Right lobe of liver (tissue), 6 donors: ENCODE measurements at regions not wholly inside any gene's neighbourhood (a gene's known extent, or its start where the extent isn't known, plus 50 kb on each side); places are given as distances from the start of the nearest gene placed in this dataset.

Experiments
- ATAC-seq, 4 donors: fragments of 200-7000 bp; cut with Tn5 transposase; one replicate each; pipeline ENCODE4 v1.9.1; 2020; ENCODE audit warnings: mild to moderate bottlenecking in 4 of 4, moderate library complexity in 4 of 4
- DNase-seq, 3 donors: peaks; one replicate each; pipeline ENCODE4 v3.0.0-alpha.2; 2020
- H3K27ac ChIP-seq, 3 donors: fragments of 200-600 bp; one replicate each; pipeline ENCODE4 v1.8.0; 2022
- H3K27me3 ChIP-seq, 2 donors: fragments of 200-600 bp; one replicate each; pipeline ENCODE4 v1.8.0; 2022
- H3K36me3 ChIP-seq, 4 donors: fragments of 200-600 bp; sonication (generic) in 1 of 4; one replicate each; pipeline versions ENCODE4 v1.5.1 to v1.8.0; 2017 to 2022; ENCODE audit warnings: control low read depth in 1 of 4
- H3K4me1 ChIP-seq, 4 donors: fragments of 200-600 bp; sonication (generic) in 1 of 4; one replicate each; pipeline versions ENCODE4 v1.5.1 to v1.8.0; 2017 to 2022; ENCODE audit warnings: control low read depth in 1 of 4
- H3K4me3 ChIP-seq, 3 donors: fragments of 200-600 bp; one replicate each; pipeline ENCODE4 v1.8.0; 2022
- H3K9me3 ChIP-seq, 4 donors: fragments of 200-600 bp; sonication (generic) in 1 of 4; one replicate each; pipeline versions ENCODE4 v1.5.1 to v1.8.0; 2017 to 2022; ENCODE audit warnings: control low read depth in 1 of 4
- POLR2A ChIP-seq: fragments of 450-650 bp; IDR thresholded peaks from one replicate; pipeline ENCODE4 v1.6.1; 2017; ENCODE audit warnings: antibody characterized with exemption, mild to moderate bottlenecking
- WGBS: methylation state at CpG from one replicate; pipeline ENCODE4 v1.1.6; 2018; ENCODE audit warnings: low coverage, low lambda C conversion rate; ENCODE audit not compliant: insufficient coverage; ENCODE audit errors: missing lambda C conversion rate; 5-methylcytosine and 5-hydroxymethylcytosine counted together
- intact Hi-C, 2 donors: fragments of 100-400 bp; cut with DNase I; formaldehyde crosslinking; loops; one replicate each; pipeline versions ENCODE4 v1.11.2 to v1.14.1; 2022
- TF ChIP-seq, protein P1 (sequence below), 4 donors: fragments of 200-600 bp in 3 of 4; fragments of 450-650 bp in 1 of 4; IDR thresholded peaks; one replicate each; pipeline versions ENCODE4 v1.5.1 to v1.8.0; 2016 to 2022; ENCODE audit warnings: antibody characterized with exemption in 4 of 4, mild to moderate bottlenecking in 2 of 4
- donor health status: DM: no; HTN: yes; CAD: no.
- donor health status: DM: no; HTN: no; CAD: no.
- donor health status: DM: no; HTN: no; CAD: no.
- donor health status: DM: no; HTN: yes; CAD: no.
- donor health status: DM: no; HTN: yes; CAD: no.

DNA sequence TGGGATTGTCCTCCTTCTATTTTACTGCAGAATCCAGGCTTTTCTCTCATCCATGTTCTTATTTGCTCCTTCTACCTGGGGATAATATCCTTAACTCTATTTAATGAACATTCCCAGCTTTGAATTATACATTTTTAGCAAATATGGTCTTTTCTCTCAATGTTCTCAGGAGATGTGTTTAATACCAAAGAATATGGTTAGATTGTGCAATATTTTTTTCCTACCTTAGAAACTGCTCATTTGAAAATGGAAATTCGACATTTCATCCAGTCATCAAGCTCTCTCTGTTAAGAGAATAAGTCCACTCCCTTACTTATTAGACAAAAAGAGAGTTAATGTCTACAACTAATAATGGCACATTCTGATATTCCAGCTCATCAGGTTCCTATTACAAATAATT is 160.4 kb upstream of the GULP1 start:
- H3K27me3 ChIP-seq = no peaks in the 10 kb centered on the region
- TF ChIP-seq, protein P1, sequence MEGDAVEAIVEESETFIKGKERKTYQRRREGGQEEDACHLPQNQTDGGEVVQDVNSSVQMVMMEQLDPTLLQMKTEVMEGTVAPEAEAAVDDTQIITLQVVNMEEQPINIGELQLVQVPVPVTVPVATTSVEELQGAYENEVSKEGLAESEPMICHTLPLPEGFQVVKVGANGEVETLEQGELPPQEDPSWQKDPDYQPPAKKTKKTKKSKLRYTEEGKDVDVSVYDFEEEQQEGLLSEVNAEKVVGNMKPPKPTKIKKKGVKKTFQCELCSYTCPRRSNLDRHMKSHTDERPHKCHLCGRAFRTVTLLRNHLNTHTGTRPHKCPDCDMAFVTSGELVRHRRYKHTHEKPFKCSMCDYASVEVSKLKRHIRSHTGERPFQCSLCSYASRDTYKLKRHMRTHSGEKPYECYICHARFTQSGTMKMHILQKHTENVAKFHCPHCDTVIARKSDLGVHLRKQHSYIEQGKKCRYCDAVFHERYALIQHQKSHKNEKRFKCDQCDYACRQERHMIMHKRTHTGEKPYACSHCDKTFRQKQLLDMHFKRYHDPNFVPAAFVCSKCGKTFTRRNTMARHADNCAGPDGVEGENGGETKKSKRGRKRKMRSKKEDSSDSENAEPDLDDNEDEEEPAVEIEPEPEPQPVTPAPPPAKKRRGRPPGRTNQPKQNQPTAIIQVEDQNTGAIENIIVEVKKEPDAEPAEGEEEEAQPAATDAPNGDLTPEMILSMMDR (IDR thresholded peaks at IDR 0.05) = no peak
- TF ChIP-seq POLR2A = no peak

DNA sequence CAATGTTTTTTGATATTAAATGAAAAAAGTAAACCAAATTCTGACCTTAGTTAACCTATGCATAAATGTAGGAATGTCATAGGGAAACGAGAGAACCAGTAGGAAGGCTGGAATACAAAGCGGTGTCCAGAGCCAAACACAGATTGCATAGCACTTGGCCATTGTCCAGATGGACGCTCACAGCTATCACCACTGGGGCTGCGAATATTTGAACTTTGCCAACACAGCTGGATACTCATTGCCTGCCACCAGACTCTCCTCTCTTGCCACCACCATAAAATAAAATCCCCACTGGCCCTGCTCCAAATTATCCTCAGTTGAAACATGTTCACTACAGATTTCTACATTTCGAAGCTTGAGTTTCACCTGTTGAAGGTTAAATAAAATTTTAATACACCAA is 159.3 kb upstream of the GULP1 start:
- DNase-seq = peak; percentile 42 to 69 (median 47)
- intact Hi-C loops = no loop called here

More for the DNA sequence above, 160.4 kb upstream of the GULP1 start:
- Histone ChIP-seq H3K4me3 (no peak overlapping the region), H3K9me3 (no peaks in the 10 kb centered on the region), H3K4me1 (no peaks in the 10 kb centered on the region), H3K36me3 (no peaks in the 10 kb centered on the region), H3K27ac (no peak overlapping the region)
- intact Hi-C loops = no loop called here
- no peak for DNase-seq
- ATAC-seq = no peak
- WGBS = 79% methylated on average over 1 of the region's 1 CpG

GRCh38 chr2:188134241-188134640 is 157.4 kb upstream of the GULP1 start:
- Histone ChIP-seq H3K27ac (no peak overlapping the region), H3K4me1 (no peaks in the 10 kb centered on the region), H3K9me3 (no peaks in the 10 kb centered on the region), H3K4me3 (no peak overlapping the region), H3K27me3 (no peaks in the 10 kb centered on the region), H3K36me3 (no peaks in the 10 kb centered on the region)
- 20% methylated on average over 1 of the region's 1 CpG for whole genome bisulfite sequencing
- DNase-seq = no peak
- ATAC-seq = no peak
- TF ChIP-seq, protein P1 (IDR thresholded peaks at IDR 0.05) = no peak
- TF ChIP-seq POLR2A = no peak
- intact Hi-C loops = no loop called here

More for the DNA sequence above, 159.3 kb upstream of the GULP1 start:
- H3K9me3 ChIP-seq = no peaks in the 10 kb centered on the region
- H3K27ac ChIP-seq = no peak overlapping the region
- H3K27me3 ChIP-seq = no peaks in the 10 kb centered on the region
- H3K4me1 ChIP-seq = no peaks in the 10 kb centered on the region
- H3K4me3 ChIP-seq = no peak overlapping the region
- H3K36me3 ChIP-seq = no peaks in the 10 kb centered on the region
- TF ChIP-seq, protein P1 (IDR thresholded peaks at IDR 0.05) = no peak
- WGBS = 35% methylated on average over 5 of the region's 5 CpGs
- peak; percentile 81 to 92 (median 85) for ATAC-seq

DNA sequence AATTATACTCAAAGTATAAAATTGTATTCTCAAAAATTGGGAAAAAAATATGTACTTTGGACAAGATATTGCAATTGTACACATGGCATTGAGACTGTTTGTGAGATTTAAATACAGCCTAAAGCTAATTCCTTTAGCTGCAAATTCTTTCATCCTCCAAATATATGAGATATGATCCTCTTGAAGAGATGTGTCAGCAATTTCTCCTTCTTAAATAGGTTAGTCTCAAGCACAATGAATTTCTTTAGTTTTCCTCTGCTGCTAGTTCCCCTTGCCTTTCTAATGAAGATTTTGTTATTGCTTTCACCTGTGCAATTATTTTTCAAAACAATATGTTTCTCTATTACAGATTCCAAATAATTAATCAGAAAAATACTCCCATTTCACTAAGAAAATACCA is 153.4 kb upstream of the GULP1 start:
- H3K27ac ChIP-seq = no peak overlapping the region
- H3K4me3 ChIP-seq = no peak overlapping the region
- DNase-seq (no peak), ATAC-seq (no peak)
- no peaks in the 10 kb centered on the region for H3K9me3 ChIP-seq
- intact Hi-C loops = no loop called here
- no peaks in the 10 kb centered on the region for H3K36me3 ChIP-seq
- no peaks in the 10 kb centered on the region for H3K4me1 ChIP-seq
- H3K27me3 ChIP-seq = no peaks in the 10 kb centered on the region
- no peak for TF ChIP-seq POLR2A

DNA sequence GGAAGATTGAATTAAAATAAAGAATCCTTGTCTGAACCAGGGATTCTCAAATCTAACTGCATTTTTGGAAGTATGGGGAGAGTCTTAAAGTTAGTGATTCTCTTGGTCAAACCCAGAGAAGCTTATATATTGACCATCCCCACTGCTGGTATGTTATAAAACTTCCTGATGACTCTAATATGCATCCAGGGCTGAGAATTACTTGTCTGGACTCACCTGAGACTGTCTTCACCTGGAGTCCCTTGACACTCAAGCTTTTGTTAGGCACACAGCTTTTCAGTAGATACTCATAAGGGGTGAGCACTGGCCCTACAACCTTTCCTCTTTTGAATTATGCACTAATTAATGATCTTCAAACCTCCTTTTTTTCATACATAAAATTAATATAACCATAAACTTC is 149.6 kb upstream of the GULP1 start:
- no peak for TF ChIP-seq POLR2A
- TF ChIP-seq, protein P1 (IDR thresholded peaks at IDR 0.05) = no peak
- no peaks in the 10 kb centered on the region for H3K9me3 ChIP-seq
- no peak overlapping the region for H3K4me3 ChIP-seq
- no peaks in the 10 kb centered on the region for H3K36me3 ChIP-seq
- no peaks in the 10 kb centered on the region for H3K4me1 ChIP-seq
- DNase-seq (no peak), ATAC-seq (no peak)
- H3K27ac ChIP-seq = no peak overlapping the region
- intact Hi-C loops = no loop called here
- no peaks in the 10 kb centered on the region for H3K27me3 ChIP-seq
